GM06990 (cell line): ENCODE measurements at regions not wholly inside any gene's neighbourhood (a gene's known extent, or its start where the extent isn't known, plus 50 kb on each side); places are given as distances from the start of the nearest gene placed in this dataset.
A peak's percentile ranks its signal among the peaks of the same experiment; 100 is the strongest.

ENCODE experiments used
- DNase-seq: peaks from one replicate; pipeline ENCODE4 v3.0.0-alpha.2; 2011; ENCODE audit not compliant: insufficient read length; ENCODE audit errors: extremely low read depth
- H3K27me3 ChIP-seq: replicated peaks from 2 replicates; pipeline ENCODE4 v1.6.0; 2011; ENCODE audit warnings: low read length; ENCODE audit not compliant: control insufficient read depth, insufficient read depth
- H3K36me3 ChIP-seq: 2 replicates; pipeline ENCODE4 v1.5.1; 2011; ENCODE audit warnings: low read length; ENCODE audit not compliant: control insufficient read depth, insufficient read depth
- H3K4me3 ChIP-seq: replicated peaks from 2 replicates; pipeline ENCODE4 v1.5.1; 2011; ENCODE audit warnings: low read depth, mild to moderate bottlenecking, control low read depth, low read length
- CTCF ChIP-seq: IDR thresholded peaks from 2 replicates; pipeline ENCODE4 v1.5.1; 2011; ENCODE audit warnings: low read length, control low read depth, mild to moderate bottlenecking, inconsistent platforms; ENCODE audit not compliant: insufficient read depth, poor library complexity, severe bottlenecking

DNA sequence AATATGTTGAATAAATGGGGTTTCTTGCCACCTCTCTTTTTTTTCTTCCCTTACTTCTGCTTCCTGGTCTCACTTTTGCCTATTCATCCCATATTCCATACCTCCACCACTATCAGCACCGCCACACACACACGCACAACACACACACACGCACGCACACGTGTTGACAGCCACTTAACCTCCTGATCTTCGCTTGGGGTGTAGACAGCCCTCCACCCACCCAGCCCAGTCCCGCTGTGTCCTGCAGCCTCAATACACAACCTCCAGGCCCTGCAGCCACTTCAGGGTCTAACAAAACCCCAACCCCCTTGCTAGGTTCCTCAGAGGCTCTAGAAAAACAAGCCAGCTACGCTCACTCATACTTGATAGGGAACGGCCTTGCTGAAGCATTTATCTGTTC, 72.3 kb downstream of the LINC00237 start:
- TF ChIP-seq CTCF = no peak
- DNase-seq = no peak
- Histone ChIP-seq H3K36me3 (no peaks in the 10 kb centered on the region), H3K4me3 (no peak overlapping the region), H3K27me3 (no peaks in the 10 kb centered on the region)

DNA sequence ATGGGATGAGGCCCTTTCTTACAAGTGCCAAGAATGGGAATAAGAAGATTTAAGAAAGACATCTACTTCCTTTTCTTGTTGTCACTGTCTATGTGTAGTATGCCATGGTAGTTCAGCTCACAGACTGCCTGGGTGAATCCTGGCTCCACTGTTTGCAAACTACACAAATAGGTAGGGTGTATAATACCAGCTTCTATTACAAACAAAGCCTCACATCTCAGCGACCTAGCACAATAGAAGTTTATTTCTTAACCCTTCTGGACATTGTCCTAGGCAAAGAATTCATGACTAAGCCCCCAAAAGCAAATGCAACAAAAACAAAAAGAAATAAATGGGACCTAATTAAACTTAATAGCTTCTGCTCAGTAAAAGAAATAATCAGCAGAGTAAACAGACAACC, 74.5 kb downstream of the LINC00237 start:
- no peak for DNase-seq
- no peaks in the 10 kb centered on the region for H3K36me3 ChIP-seq
- H3K27me3 ChIP-seq = no peaks in the 10 kb centered on the region; the same call in 1 of the 2 replicates
- TF ChIP-seq CTCF = no peak
- H3K4me3 ChIP-seq = no peak overlapping the region

GRCh38 chr20:21029341-21029740, 76.8 kb downstream of the LINC00237 start:
- Histone ChIP-seq H3K27me3 (no peaks in the 10 kb centered on the region; the same call in 1 of the 2 replicates), H3K4me3 (no peak overlapping the region), H3K36me3 (no peaks in the 10 kb centered on the region)
- DNase-seq = no peak
- TF ChIP-seq CTCF = no peak

- no peak for TF ChIP-seq CTCF
- no peaks in the 10 kb centered on the region; the same call in 1 of the 2 replicates for H3K27me3 ChIP-seq
- no peak for DNase-seq
- H3K4me3 ChIP-seq = no peak overlapping the region
- H3K36me3 ChIP-seq = no peaks in the 10 kb centered on the region
These were observed 77.2 kb downstream of the LINC00237 start for GRCh38 chr20:21028921-21029320.

DNA sequence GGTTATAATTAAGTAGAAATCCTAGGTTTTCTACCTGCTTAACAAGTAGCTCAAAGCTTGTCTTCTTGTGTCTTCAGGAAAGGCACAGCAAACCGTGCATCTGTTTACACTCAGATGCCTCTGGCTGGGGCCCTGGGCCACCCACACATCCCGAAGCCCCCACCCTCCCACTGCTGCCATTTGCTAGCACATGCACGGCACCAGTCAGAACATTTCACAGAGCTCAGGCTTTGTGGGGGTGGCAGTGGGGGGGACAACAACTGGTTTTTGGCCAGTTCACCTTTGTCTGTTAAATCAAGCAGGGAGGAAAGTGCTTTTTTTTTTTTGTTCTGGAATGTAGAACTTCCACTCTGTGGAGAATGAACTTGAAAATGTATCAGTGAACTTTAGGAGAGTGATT, 77.7 kb downstream of the LINC00237 start:
- no peak for DNase-seq
- H3K27me3 ChIP-seq = no peaks in the 10 kb centered on the region; the same call in 1 of the 2 replicates
- TF ChIP-seq CTCF = no peak
- no peaks in the 10 kb centered on the region for H3K36me3 ChIP-seq
- H3K4me3 ChIP-seq = no peak overlapping the region

DNA sequence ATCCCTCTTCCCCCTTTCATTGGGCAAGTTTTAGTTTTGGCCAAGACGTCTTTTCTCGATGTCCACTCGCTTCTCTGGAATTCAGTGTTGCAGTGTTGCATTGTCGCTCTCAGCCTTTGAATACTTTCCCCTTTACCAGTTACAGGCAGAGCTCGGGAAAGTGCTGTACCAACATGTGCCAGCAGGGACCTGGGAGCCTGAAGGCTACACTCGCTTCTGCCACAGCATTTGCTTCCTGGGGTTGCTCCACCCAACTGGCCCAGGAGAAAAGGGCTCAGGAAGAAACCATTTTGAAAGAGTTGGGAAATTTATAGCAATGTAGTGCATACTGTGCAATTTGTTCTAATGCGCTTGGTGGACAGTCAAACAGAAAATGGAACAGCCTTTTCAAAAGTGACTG, 78.6 kb downstream of the LINC00237 start:
- Histone ChIP-seq H3K36me3 (no peaks in the 10 kb centered on the region), H3K4me3 (no peak overlapping the region), H3K27me3 (no peaks in the 10 kb centered on the region; the same call in 1 of the 2 replicates)
- no peak for DNase-seq
- peak; percentile 17 for TF ChIP-seq CTCF
